SKM-1 (cell line): ENCODE measurements at regions not wholly inside any gene's neighbourhood (a gene's known extent, or its start where the extent isn't known, plus 50 kb on each side); places are given as distances from the start of the nearest gene placed in this dataset.
A peak's percentile ranks its signal among the peaks of the same experiment; 100 is the strongest.

ENCODE experiments used
- DNase-seq: peaks from one replicate; lab custom pipeline; 2025; ENCODE audit not compliant: unreplicated experiment; lab: John Stamatoyannopoulos, UW

GRCh38 chr4:53779025-53779424 lies 187.7 kb upstream of the LNX1 start:
- DNase-seq, result no peak

- no peak for DNase-seq
Measured at GRCh38 chr4:53778155-53778554, 186.9 kb upstream of the LNX1 start.

- peak; percentile 4 for DNase-seq
Measured at GRCh38 chr4:53777244-53777984, 186.1 kb upstream of the LNX1 start.

GRCh38 chr4:53776141-53776540 lies 184.9 kb upstream of the LNX1 start:
- DNase-seq, result no peak

GRCh38 chr4:53775381-53775780 lies 184.1 kb upstream of the LNX1 start:
- DNase-seq, result no peak

- DNase-seq, result no peak
Measured at GRCh38 chr4:53771326-53771725, 180.0 kb upstream of the LNX1 start.

- no peak for DNase-seq
Measured at GRCh38 chr4:53767482-53767881, 176.2 kb upstream of the LNX1 start.

- DNase-seq, result no peak
Measured at GRCh38 chr4:53764761-53765490, 173.6 kb upstream of the LNX1 start.

GRCh38 chr4:53763813-53764597 lies 172.7 kb upstream of the LNX1 start:
- no peak for DNase-seq

GRCh38 chr4:53755656-53756055 lies 164.4 kb upstream of the LNX1 start:
- no peak for DNase-seq

- no peak for DNase-seq
Measured at GRCh38 chr4:53752124-53752523, 160.8 kb upstream of the LNX1 start.

GRCh38 chr4:53748328-53748772 lies 157.1 kb upstream of the LNX1 start:
- no peak for DNase-seq

- no peak for DNase-seq
Measured at GRCh38 chr4:53747401-53747800, 156.1 kb upstream of the LNX1 start.

GRCh38 chr4:53744446-53745160 lies 153.3 kb upstream of the LNX1 start:
- no peak for DNase-seq

- no peak for DNase-seq
Measured at GRCh38 chr4:53734584-53735353, 143.5 kb upstream of the LNX1 start.

GRCh38 chr4:53734182-53734581 lies 142.9 kb upstream of the LNX1 start:
- DNase-seq, result no peak

- no peak for DNase-seq
Measured at GRCh38 chr4:53732661-53733060, 141.4 kb upstream of the LNX1 start.

- no peak for DNase-seq
Measured at GRCh38 chr4:53730031-53730805, 138.9 kb upstream of the LNX1 start.

- no peak for DNase-seq
Measured at GRCh38 chr4:53722110-53722509, 130.8 kb upstream of the LNX1 start.

GRCh38 chr4:53721263-53721662 lies 130.0 kb upstream of the LNX1 start:
- no peak for DNase-seq
